ENCODE measurements at regions not wholly inside any gene's neighbourhood (a gene's known extent, or its start where the extent isn't known, plus 50 kb on each side); places are given as distances from the start of the nearest gene placed in this dataset.

DNA sequence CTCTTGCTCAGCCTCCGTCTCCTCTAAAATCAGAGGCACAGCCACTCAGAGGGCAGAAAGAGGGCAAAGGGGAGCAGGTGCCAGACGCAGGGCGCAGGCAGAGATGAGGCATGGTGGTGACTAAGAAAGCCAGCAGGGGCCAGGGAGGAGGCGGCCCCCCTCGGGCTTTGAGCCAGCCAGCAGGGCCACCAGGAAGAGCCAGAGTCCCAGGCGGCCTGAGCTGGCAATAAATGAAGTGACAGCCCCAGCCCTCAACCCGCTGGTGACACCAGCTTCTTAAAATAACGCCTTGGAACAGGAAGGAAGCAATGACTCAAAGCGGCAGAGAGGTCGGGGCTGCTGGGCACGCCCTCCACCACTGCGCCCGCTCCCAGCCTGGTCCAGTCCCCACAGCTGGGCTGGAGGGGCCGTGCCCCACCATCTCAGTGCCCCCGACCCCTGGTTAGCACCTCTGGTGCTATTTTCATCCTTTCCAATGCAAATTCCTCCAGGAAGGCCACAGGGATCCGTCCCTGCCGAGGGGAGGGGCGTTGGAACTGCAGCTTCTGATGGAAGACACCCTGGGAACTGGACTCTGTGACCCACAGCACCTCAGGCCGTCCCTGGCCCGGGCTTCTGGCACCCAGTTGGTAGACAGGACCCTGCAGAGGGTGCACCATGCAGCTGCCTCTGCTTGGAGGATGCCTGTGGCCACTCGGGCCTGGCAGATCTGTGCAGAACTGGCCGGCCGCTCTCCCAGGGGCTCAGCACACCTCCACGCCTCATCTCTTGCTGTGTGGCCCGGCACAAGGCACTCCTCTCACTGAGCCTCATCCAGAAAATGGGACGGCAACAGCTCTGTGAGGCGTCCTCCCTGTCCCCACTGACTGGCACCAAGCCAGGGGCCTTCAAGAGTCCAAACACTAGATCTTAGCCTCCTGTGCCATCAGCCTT lies 113.7 kb downstream of the NCOR2 start:
- TF ChIP-seq, protein P1, sequence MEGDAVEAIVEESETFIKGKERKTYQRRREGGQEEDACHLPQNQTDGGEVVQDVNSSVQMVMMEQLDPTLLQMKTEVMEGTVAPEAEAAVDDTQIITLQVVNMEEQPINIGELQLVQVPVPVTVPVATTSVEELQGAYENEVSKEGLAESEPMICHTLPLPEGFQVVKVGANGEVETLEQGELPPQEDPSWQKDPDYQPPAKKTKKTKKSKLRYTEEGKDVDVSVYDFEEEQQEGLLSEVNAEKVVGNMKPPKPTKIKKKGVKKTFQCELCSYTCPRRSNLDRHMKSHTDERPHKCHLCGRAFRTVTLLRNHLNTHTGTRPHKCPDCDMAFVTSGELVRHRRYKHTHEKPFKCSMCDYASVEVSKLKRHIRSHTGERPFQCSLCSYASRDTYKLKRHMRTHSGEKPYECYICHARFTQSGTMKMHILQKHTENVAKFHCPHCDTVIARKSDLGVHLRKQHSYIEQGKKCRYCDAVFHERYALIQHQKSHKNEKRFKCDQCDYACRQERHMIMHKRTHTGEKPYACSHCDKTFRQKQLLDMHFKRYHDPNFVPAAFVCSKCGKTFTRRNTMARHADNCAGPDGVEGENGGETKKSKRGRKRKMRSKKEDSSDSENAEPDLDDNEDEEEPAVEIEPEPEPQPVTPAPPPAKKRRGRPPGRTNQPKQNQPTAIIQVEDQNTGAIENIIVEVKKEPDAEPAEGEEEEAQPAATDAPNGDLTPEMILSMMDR (IDR thresholded peaks at IDR 0.05; ENCODE audit: insufficient read depth, low read length), result no peak
- no peak overlapping the region for H3K4me3 ChIP-seq (ENCODE audit: low read depth, low read length)
- DNase-seq (ENCODE audit: low read depth), result peak; percentile 51

- DNase-seq (ENCODE audit: low read depth), result no peak
- no peak overlapping the region for H3K4me3 ChIP-seq (ENCODE audit: low read depth, low read length)
- TF ChIP-seq, protein P1 (IDR thresholded peaks at IDR 0.05; ENCODE audit: insufficient read depth, low read length), result no peak
These were observed 114.7 kb downstream of the NCOR2 start for GRCh38 chr12:124452576-124453331.

DNA sequence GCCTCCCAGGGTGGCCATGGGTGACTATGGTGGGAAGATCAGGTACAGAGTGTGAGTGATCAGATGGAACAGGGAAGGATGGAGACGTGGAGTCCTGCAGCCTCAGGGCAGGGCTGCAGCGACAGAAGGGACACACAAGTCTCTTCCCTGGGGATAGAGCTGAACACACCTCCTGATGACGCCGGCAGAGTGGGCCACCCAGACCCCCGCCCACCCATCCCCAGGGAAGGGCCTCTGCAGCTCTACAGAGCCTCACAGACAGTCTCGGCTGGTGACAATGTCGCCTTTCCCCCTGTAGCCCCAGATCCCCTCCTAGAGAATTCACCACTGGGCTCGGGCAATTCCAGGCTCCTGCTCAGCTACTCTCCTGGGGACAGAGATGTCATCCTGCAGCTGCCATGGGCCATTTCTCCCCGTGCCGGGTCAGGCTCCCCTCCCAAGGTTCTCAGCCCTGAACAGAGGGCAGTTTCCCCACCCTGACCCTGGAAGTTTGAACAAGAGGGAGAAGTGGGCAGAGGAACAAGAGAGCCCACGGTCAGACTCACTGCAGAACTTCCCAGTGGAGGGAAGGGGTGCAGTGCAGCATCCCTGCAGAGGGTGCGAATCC lies 115.7 kb downstream of the NCOR2 start:
- no peak overlapping the region for H3K4me3 ChIP-seq (ENCODE audit: low read depth, low read length)
- no peak for DNase-seq (ENCODE audit: low read depth)
- TF ChIP-seq, protein P1 (IDR thresholded peaks at IDR 0.05; ENCODE audit: insufficient read depth, low read length), result no peak

DNA sequence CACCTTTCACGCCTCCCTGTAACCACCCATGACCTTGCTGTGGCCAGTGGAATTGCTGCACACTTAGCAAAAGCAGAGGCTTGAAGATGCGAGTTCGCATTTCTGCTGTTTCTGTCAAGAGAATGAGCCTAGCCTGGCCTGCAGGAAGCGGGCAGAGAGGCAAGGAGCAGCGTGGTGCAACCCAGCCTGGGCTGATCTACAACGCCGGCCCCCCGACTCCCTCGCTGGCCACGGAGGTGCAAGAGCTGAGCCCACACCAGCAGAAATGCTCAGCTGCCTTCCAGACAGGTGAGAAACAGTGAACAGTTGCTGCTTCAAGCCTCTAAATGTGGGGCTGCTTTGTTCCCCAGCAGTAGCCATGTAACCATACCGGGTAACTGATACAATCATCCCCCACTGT lies 116.4 kb downstream of the NCOR2 start:
- TF ChIP-seq, protein P1 (IDR thresholded peaks at IDR 0.05; ENCODE audit: insufficient read depth, low read length), result no peak
- H3K4me3 ChIP-seq (ENCODE audit: low read depth, low read length), result no peak overlapping the region
- DNase-seq (ENCODE audit: low read depth), result no peak

GRCh38 chr12:124450376-124450750 lies 117.0 kb downstream of the NCOR2 start:
- no peak overlapping the region for H3K4me3 ChIP-seq (ENCODE audit: low read depth, low read length)
- TF ChIP-seq, protein P1 (IDR thresholded peaks at IDR 0.05; ENCODE audit: insufficient read depth, low read length), result no peak
- DNase-seq (ENCODE audit: low read depth), result no peak

DNA sequence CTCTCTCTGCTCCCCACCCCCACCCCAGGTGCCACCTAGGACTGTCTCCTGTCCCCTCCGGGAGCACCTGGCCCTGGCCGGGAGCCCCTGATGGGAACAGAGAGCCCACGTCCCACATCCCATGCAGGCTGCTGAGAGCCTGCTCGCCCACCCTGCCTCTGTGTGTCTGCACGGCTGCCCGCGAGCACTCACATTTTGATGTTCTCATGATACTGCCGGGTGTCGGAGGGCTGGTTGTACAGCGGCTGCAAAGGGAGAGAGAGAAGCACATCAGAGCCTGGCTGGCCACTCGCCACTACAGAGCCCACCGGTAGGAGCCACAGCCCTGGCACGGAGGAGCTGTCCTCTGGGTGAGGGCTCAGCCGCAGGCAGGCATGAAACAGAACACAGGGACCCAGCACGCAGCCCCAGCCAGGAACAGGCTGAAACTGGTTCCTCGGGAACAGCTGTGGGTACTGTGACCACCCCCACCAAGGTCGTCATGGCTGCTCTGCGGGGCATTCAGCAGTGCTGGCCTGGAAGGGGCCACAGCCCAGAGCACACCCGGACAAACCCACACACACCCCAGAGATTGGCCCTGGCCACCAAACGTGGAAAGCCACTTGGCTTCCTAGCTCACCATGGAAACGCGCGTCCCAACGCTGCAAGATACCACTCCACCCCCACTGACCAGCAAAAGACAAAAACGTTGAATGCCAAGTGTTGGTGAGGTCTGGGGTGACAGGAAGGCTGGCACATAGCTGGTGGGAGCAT lies 117.6 kb downstream of the NCOR2 start:
- TF ChIP-seq, protein P1 (IDR thresholded peaks at IDR 0.05; ENCODE audit: insufficient read depth, low read length), result no peak
- no peak overlapping the region for H3K4me3 ChIP-seq (ENCODE audit: low read depth, low read length)
- DNase-seq (ENCODE audit: low read depth), result no peak
